Fibroblast of the aortic adventitia (primary cell): ENCODE measurements at regions not wholly inside any gene's neighbourhood (a gene's known extent, or its start where the extent isn't known, plus 50 kb on each side); places are given as distances from the start of the nearest gene placed in this dataset.
"Not testable (repeated sequence)": the region's sequence is repeated elsewhere in the genome, so short reads cannot be mapped to it uniquely, and the experiment has no call there.

ENCODE experiments used
- DNase-seq: peaks from one replicate; pipeline ENCODE4 v3.0.0-alpha.2; 2010; ENCODE audit warnings: low read depth
- H3K4me3 ChIP-seq: 2 replicates; pipeline ENCODE4 v1.5.1; 2011; ENCODE audit warnings: low read depth, mild to moderate bottlenecking, control low read depth, low read length, moderate library complexity
- TF ChIP-seq, protein P1 (sequence below): IDR thresholded peaks from 2 replicates; pipeline ENCODE4 v1.5.1; 2011; ENCODE audit warnings: mild to moderate bottlenecking, low read length, control low read depth, inconsistent platforms; ENCODE audit not compliant: insufficient read depth

DNA sequence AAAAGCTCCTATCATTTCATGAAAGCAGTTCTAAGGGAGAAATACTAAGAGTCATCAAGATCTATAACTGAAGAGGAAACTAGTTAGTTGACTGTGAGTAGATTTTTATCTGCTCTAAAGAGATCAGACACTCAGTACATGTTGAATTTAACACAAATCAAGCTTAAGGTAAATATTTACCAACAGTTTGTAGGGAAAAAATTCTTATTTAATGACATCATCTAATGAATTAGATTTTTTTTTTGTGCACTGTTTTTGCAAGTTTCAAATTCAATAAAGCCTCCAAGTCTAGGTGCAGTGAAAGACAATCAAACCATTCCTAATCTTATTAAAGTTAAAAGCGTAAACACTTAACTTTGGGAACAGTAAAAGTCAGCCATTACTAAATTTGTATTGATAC lies 93.0 kb upstream of the PRKD1 start:
- DNase-seq, result no peak
- TF ChIP-seq, protein P1, sequence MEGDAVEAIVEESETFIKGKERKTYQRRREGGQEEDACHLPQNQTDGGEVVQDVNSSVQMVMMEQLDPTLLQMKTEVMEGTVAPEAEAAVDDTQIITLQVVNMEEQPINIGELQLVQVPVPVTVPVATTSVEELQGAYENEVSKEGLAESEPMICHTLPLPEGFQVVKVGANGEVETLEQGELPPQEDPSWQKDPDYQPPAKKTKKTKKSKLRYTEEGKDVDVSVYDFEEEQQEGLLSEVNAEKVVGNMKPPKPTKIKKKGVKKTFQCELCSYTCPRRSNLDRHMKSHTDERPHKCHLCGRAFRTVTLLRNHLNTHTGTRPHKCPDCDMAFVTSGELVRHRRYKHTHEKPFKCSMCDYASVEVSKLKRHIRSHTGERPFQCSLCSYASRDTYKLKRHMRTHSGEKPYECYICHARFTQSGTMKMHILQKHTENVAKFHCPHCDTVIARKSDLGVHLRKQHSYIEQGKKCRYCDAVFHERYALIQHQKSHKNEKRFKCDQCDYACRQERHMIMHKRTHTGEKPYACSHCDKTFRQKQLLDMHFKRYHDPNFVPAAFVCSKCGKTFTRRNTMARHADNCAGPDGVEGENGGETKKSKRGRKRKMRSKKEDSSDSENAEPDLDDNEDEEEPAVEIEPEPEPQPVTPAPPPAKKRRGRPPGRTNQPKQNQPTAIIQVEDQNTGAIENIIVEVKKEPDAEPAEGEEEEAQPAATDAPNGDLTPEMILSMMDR, result no peak
- no peak overlapping the region for H3K4me3 ChIP-seq

DNA sequence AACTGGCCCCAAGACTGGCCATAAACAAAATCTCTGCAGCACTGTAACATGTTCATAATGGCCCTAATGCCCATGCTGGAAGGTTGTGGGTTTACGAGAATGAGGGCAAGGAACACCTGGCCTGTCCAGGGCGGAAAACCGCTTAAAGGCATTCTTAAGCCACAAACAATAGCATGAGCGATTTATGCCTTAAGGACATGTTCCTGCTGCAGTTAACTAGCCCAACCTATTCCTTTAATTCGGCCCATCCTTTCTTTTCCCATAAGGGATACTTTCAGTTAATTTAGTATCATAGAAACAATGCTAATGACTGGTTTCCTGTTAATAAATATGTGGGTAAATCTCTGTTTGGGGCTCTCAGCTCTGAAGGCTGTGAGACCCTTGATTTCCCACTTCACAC lies 95.7 kb upstream of the PRKD1 start:
- not testable (repeated sequence) for DNase-seq, H3K4me3 ChIP-seq

DNA sequence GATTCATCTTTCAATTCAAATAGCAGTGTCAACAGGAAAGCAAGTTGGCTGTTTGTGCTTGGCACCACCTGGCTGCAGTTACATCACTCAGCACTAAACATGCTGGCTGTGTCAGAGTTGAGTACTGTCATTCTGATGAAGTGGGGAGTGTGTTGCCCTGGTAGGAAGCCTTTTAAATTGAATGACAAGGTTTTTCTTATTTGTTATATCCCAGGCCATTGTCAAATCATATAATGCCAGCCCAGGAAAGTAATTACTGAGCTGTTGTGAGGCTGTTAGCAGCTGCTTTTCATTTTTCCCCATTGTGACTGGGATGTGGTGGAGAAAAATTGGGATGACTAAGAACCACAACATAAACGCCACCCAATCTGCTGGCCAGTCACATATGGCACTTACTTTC lies 106.5 kb upstream of the PRKD1 start:
- TF ChIP-seq, protein P1, result no peak
- no peak for DNase-seq
- H3K4me3 ChIP-seq, result no peak overlapping the region

DNA sequence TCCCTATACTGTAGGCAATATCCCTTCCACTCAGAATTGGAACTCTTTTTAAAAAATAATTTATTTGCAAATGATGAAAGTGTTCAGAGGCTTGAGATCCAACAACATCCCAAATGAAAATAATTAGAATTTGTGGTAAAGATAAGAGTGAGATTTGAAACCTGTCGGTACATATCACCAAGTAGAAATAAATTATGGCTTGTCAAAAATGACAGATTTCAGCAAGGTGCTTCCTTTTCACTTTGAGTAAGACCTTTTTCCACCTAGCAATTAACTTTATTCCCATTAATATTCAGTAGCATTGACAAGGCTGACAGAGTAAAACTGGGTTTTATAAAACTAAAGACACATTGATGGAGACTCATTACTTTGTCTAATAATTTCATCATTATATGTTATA lies 107.7 kb upstream of the PRKD1 start:
- TF ChIP-seq, protein P1, result no peak
- DNase-seq, result no peak
- no peak overlapping the region for H3K4me3 ChIP-seq

DNA sequence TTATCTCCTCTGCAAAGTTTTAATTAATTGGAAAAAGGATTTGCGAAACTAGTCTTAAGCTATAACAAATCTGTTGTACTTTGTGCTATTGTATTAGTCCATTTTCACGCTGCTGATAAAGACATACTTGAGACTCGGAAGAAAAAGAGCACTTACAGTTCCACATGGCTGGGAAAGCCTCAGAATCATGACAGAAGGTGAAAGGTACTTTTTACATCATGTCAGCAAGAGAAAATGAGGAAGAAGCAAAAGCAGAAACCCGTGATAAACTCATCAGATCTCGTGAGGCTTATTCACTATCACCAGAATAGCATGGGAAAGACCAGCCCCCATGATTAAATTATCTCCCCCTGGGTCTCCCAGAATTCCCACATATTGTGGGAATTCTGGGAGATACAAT lies 118.1 kb upstream of the PRKD1 start:
- no peak overlapping the region for H3K4me3 ChIP-seq
- TF ChIP-seq, protein P1, result no peak
- DNase-seq, result no peak

DNA sequence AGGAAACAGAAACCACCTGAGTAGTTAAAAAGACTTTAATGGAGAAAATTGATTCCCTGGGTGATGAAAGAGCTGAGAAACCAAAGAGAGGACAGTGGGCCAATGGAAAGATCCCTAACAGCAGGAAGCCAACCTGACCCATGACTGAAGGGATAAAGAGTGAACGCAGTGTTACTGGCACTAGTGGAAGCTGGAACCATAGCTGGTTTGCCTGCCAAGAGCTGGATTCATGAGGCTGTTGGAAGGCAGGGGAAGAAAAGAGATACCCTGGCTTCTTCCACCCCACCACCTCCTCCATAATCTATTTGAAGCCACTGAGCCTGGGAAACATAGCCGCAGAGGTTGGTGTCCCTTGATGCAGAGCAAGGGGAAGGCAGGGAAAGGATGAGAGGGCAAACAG lies 125.5 kb upstream of the PRKD1 start:
- H3K4me3 ChIP-seq, result no peak overlapping the region
- TF ChIP-seq, protein P1, result no peak
- DNase-seq, result no peak

DNA sequence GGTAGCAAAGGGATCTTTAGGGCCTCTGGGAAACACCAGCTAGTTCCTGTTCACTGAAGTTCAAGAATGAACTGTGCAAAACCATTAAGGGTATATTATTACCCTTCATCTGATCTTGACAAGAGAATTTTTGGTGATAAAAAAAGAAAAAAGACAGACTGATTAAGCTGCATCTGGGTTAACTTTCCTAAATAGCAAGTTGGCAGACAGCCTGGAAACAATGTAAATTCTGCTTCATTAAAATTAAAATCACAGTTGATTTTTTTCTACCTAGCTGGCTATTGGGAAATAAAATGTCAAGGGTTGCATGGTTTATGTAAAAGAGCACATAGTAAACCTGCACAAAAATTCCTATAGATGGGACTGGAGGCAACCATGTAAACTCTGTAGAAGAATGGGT lies 126.6 kb upstream of the PRKD1 start:
- TF ChIP-seq, protein P1, result no peak
- H3K4me3 ChIP-seq, result no peak overlapping the region
- no peak for DNase-seq
